Activated CD8-positive, alpha-beta memory T cell treated with anti-CD3 and anti-CD28 coated beads, Interleukin-2, amount 50 U/mL, for 1 hour (primary cell): ENCODE measurements at regions not wholly inside any gene's neighbourhood (a gene's known extent, or its start where the extent isn't known, plus 50 kb on each side); places are given as distances from the start of the nearest gene placed in this dataset.
"Not testable (repeated sequence)": the region's sequence is repeated elsewhere in the genome, so short reads cannot be mapped to it uniquely, and the experiment has no call there.

ENCODE experiments used
- DNase-seq: peaks from one replicate; pipeline ENCODE4 v3.0.0-alpha.2; 2020; ENCODE audit errors: extremely low read depth

- no peak for DNase-seq
Observed at GRCh38 chr4:18666322-18666721, 644.8 kb upstream of the LCORL start.

- DNase-seq = no peak
Observed at GRCh38 chr4:18664171-18664570, 642.6 kb upstream of the LCORL start.

- DNase-seq = no peak
Observed at GRCh38 chr4:18645351-18645750, 623.8 kb upstream of the LCORL start.

- DNase-seq = no peak
Observed at GRCh38 chr4:18641334-18641733, 619.8 kb upstream of the LCORL start.

GRCh38 chr4:18638031-18638430 lies 616.5 kb upstream of the LCORL start:
- no peak for DNase-seq

- no peak for DNase-seq
Observed at GRCh38 chr4:18636001-18636585, 614.5 kb upstream of the LCORL start.

GRCh38 chr4:18635531-18635930 lies 614.0 kb upstream of the LCORL start:
- DNase-seq = no peak

GRCh38 chr4:18631586-18631985 lies 610.0 kb upstream of the LCORL start:
- DNase-seq = no peak

GRCh38 chr4:18630218-18631110 lies 608.9 kb upstream of the LCORL start:
- no peak for DNase-seq

- DNase-seq = no peak
Observed at GRCh38 chr4:18627447-18628005, 606.0 kb upstream of the LCORL start.

GRCh38 chr4:18626996-18627395 lies 605.4 kb upstream of the LCORL start:
- no peak for DNase-seq

GRCh38 chr4:18626366-18626765 lies 604.8 kb upstream of the LCORL start:
- no peak for DNase-seq

- no peak for DNase-seq
Observed at GRCh38 chr4:18621186-18621585, 599.6 kb upstream of the LCORL start.

GRCh38 chr4:18616720-18617119 lies 595.2 kb upstream of the LCORL start:
- no peak for DNase-seq

- DNase-seq = no peak
Observed at GRCh38 chr4:18611026-18611425, 589.5 kb upstream of the LCORL start.

GRCh38 chr4:18608908-18609533 lies 587.5 kb upstream of the LCORL start:
- DNase-seq = no peak

- DNase-seq = not testable (repeated sequence)
Observed at GRCh38 chr4:18602610-18603009, 581.1 kb upstream of the LCORL start.

GRCh38 chr4:18593297-18594002 lies 571.9 kb upstream of the LCORL start:
- peak; percentile 1 for DNase-seq

- no peak for DNase-seq
Observed at GRCh38 chr4:18582841-18583240, 561.3 kb upstream of the LCORL start.

GRCh38 chr4:18578307-18578706 lies 556.8 kb upstream of the LCORL start:
- no peak for DNase-seq

GRCh38 chr4:18572481-18572880 lies 550.9 kb upstream of the LCORL start:
- no peak for DNase-seq

GRCh38 chr4:18571301-18571761 lies 549.8 kb upstream of the LCORL start:
- DNase-seq = no peak
